H1 (cell line): ENCODE measurements at regions not wholly inside any gene's neighbourhood (a gene's known extent, or its start where the extent isn't known, plus 50 kb on each side); places are given as distances from the start of the nearest gene placed in this dataset.

ENCODE experiments used
- CTCF ChIA-PET: fragments of 300-600 bp; sonication (Branson Sonifier 250); formaldehyde crosslinking; loops from one replicate; lab custom pipeline; 2021; ENCODE audit not compliant: partially characterized antibody; lab: Charles Lee
- POLR2A ChIA-PET: fragments of 300-600 bp; sonication (Branson Sonifier 250); formaldehyde crosslinking; loops from one replicate; lab custom pipeline; 2021; ENCODE audit warnings: inconsistent platforms; ENCODE audit not compliant: partially characterized antibody; lab: Charles Lee
- DNase-seq, 2 experiments: peaks; one replicate each; pipeline versions ENCODE4 v3.0.0 to v3.0.0-alpha.2; 2010 to 2022; ENCODE audit warnings: low spot score in 2 of 2, low read depth in 1 of 2, mixed read lengths in 1 of 2
- FAIRE-seq: peaks from 2 replicates; lab custom pipeline; 2011; peaks lifted over from hg19 to GRCh38; lab: Jason Lieb, UNC
- H2AFZ ChIP-seq: 2 replicates; pipeline ENCODE4 v1.8.1; 2012; ENCODE audit warnings: low read length, inconsistent platforms
- H2AK5ac ChIP-seq: 2 replicates; pipeline ENCODE4 v1.6.1; 2013; ENCODE audit warnings: low read depth, low read length
- H2BK120ac ChIP-seq: replicated peaks from 2 replicates; pipeline ENCODE3; 2013; ENCODE audit warnings: low read depth, low read length, inconsistent platforms
- H2BK12ac ChIP-seq: 2 replicates; pipeline ENCODE4 v1.6.1; 2013; ENCODE audit warnings: low read depth, low read length
- H2BK15ac ChIP-seq: 2 replicates; pipeline ENCODE4 v1.6.1; 2013; ENCODE audit warnings: low read length
- H2BK20ac ChIP-seq: 2 replicates; pipeline ENCODE4 v1.6.1; 2013; ENCODE audit warnings: low read length
- H2BK5ac ChIP-seq: 2 replicates; pipeline ENCODE4 v1.6.1; 2013; ENCODE audit warnings: low read depth, low read length
- H3K14ac ChIP-seq: 2 replicates; pipeline ENCODE4 v1.6.1; 2013; ENCODE audit warnings: inconsistent platforms; ENCODE audit not compliant: insufficient read length
- H3K18ac ChIP-seq: 2 replicates; pipeline ENCODE4 v1.6.1; 2013; ENCODE audit warnings: low read length; ENCODE audit errors: extremely low read depth
- H3K23ac ChIP-seq: 2 replicates; pipeline ENCODE4 v1.6.1; 2013; ENCODE audit warnings: inconsistent platforms; ENCODE audit not compliant: insufficient read length
- H3K23me2 ChIP-seq: 2 replicates; pipeline ENCODE4 v1.6.1; 2013; ENCODE audit warnings: low read depth, low read length
- H3K27ac ChIP-seq: 2 replicates; pipeline ENCODE4 v1.6.1; 2011; ENCODE audit warnings: low read depth, low read length, inconsistent platforms
- H3K27me3 ChIP-seq, 4 experiments: replicated peaks in 1 of 4; 1 replicate in 1 of 4; 2 replicates in 3 of 4; pipeline versions ENCODE4 v1.6.1 to v1.8.1; 2011 to 2013; ENCODE audit warnings: low read length in 3 of 4, mild to moderate bottlenecking in 3 of 4, inconsistent platforms in 2 of 4, mixed read lengths in 2 of 4, moderate library complexity in 1 of 4; ENCODE audit not compliant: control insufficient read depth in 3 of 4, insufficient read depth in 3 of 4; ENCODE audit errors: extremely low read depth in 1 of 4
- H3K36me3 ChIP-seq, 4 experiments: 2 replicates each; pipeline versions ENCODE4 v1.6.1 to v1.8.1; 2011 to 2013; ENCODE audit warnings: mild to moderate bottlenecking in 4 of 4, low read length in 3 of 4, moderate library complexity in 2 of 4, control low read depth in 1 of 4, inconsistent platforms in 1 of 4; ENCODE audit not compliant: insufficient read depth in 4 of 4, control insufficient read depth in 2 of 4
- H3K4ac ChIP-seq: replicated peaks from 2 replicates; pipeline ENCODE3; 2013; ENCODE audit warnings: low read length, low read depth, mixed read lengths, inconsistent platforms; ENCODE audit not compliant: insufficient read length
- H3K4me1 ChIP-seq, 4 experiments: replicated peaks in 1 of 4; 1 replicate in 1 of 4; 2 replicates in 3 of 4; pipeline versions ENCODE4 v1.6.1 to v1.8.1; 2011 to 2013; ENCODE audit warnings: low read length in 3 of 4, inconsistent platforms in 2 of 4, mixed read lengths in 1 of 4; ENCODE audit not compliant: insufficient read depth in 4 of 4, control insufficient read depth in 3 of 4
- H3K4me2 ChIP-seq, 2 experiments: 2 replicates each; pipeline versions ENCODE4 v1.6.1 to v1.8.1; 2011 to 2013; ENCODE audit warnings: low read depth in 2 of 2, low read length in 2 of 2, control low read depth in 1 of 2, inconsistent platforms in 1 of 2, mild to moderate bottlenecking in 1 of 2; ENCODE audit not compliant: insufficient read depth in 1 of 2
- H3K4me3 ChIP-seq, 4 experiments: fragments of 200-600, 300-600 bp in 1 of 4; sonication (generic), shearing (Covaris generic), sonication (Bioruptor Twin) in 1 of 4; 2 replicates each; pipeline versions ENCODE4 v1.5.1 to v1.8.1; 2011 to 2016; ENCODE audit warnings: low read length in 4 of 4, low read depth in 3 of 4, control low read depth in 2 of 4, inconsistent platforms in 2 of 4, mild to moderate bottlenecking in 2 of 4, mixed read lengths in 1 of 4, moderate library complexity in 1 of 4; ENCODE audit not compliant: insufficient read depth in 2 of 4; ENCODE audit errors: extremely low read depth in 1 of 4
- H3K56ac ChIP-seq: replicated peaks from 2 replicates; pipeline ENCODE3; 2013; ENCODE audit warnings: low read depth, mild to moderate bottlenecking, mixed read lengths, low read length, inconsistent platforms; ENCODE audit not compliant: insufficient read length
- H3K79me1 ChIP-seq: 2 replicates; pipeline ENCODE4 v1.6.1; 2013; ENCODE audit warnings: low read depth, low read length, control low read depth
- H3K79me2 ChIP-seq, 2 experiments: 2 replicates each; pipeline versions ENCODE4 v1.6.1 to v1.8.1; 2012 to 2013; ENCODE audit warnings: low read length in 2 of 2, mild to moderate bottlenecking in 2 of 2, inconsistent platforms in 1 of 2; ENCODE audit not compliant: insufficient read depth in 2 of 2, control insufficient read depth in 1 of 2
- H3K9ac ChIP-seq, 4 experiments: replicated peaks in 1 of 4; 1 replicate in 1 of 4; 2 replicates in 3 of 4; pipeline versions ENCODE4 v1.6.1 to v1.8.1; 2011 to 2013; ENCODE audit warnings: low read depth in 3 of 4, low read length in 3 of 4, control low read depth in 2 of 4, mild to moderate bottlenecking in 2 of 4, moderate library complexity in 2 of 4, inconsistent platforms in 1 of 4; ENCODE audit errors: extremely low read depth in 1 of 4
- H3K9me3 ChIP-seq, 2 experiments: 2 replicates each; pipeline versions ENCODE4 v1.6.1 to v1.8.1; 2012 to 2013; ENCODE audit warnings: mild to moderate bottlenecking in 2 of 2, moderate library complexity in 2 of 2, control low read depth in 1 of 2, inconsistent platforms in 1 of 2, low read depth in 1 of 2, low read length in 1 of 2, mixed read lengths in 1 of 2; ENCODE audit not compliant: insufficient read depth in 2 of 2
- H4K20me1 ChIP-seq, 2 experiments: replicated peaks in 1 of 2; 2 replicates each; pipeline versions ENCODE3 to v1.8.1; 2011 to 2013; ENCODE audit warnings: inconsistent platforms in 2 of 2, low read length in 2 of 2, mild to moderate bottlenecking in 1 of 2; ENCODE audit not compliant: insufficient read depth in 2 of 2, control insufficient read depth in 1 of 2
- H4K5ac ChIP-seq: 2 replicates; pipeline ENCODE4 v1.6.1; 2013; ENCODE audit warnings: low read length, low read depth, mixed read lengths, inconsistent platforms; ENCODE audit not compliant: insufficient read length
- H4K8ac ChIP-seq: 2 replicates; pipeline ENCODE4 v1.8.0; 2013; ENCODE audit warnings: mild to moderate bottlenecking, moderate library complexity, low read length, inconsistent platforms; ENCODE audit not compliant: insufficient read depth; ENCODE audit errors: extremely low read depth
- H4K91ac ChIP-seq: replicated peaks from 2 replicates; pipeline ENCODE3; 2013; ENCODE audit warnings: low read length, mixed read lengths, inconsistent platforms; ENCODE audit not compliant: insufficient read length
- GTF2F1 ChIP-seq: IDR thresholded peaks from 2 replicates; pipeline ENCODE4 v1.6.1; 2012; ENCODE audit warnings: low read depth, low read length, improper control_type of control experiment, borderline replicate concordance
- HDAC6 ChIP-seq: IDR thresholded peaks from one replicate; pipeline ENCODE4 v1.7.1; 2012; ENCODE audit warnings: low read depth, mild to moderate bottlenecking, inconsistent platforms, low read length, moderate library complexity
- NANOG ChIP-seq: IDR thresholded peaks from 2 replicates; pipeline ENCODE4 v1.6.1; 2011; ENCODE audit warnings: low read length, low read depth, mild to moderate bottlenecking, inconsistent platforms; ENCODE audit not compliant: insufficient read depth, poor library complexity, severe bottlenecking
- RAD21 ChIP-seq, 2 experiments: IDR thresholded peaks in 1 of 2; conservative IDR thresholded peaks in 1 of 2; 2 replicates each; pipeline ENCODE4 v1.6.1; 2011; ENCODE audit warnings: low read depth in 2 of 2, low read length in 2 of 2, improper control_type of control experiment in 1 of 2, inconsistent platforms in 1 of 2, mild to moderate bottlenecking in 1 of 2, moderate library complexity in 1 of 2
- RFX5 ChIP-seq: IDR thresholded peaks from 2 replicates; pipeline ENCODE4 v1.6.1; 2011; ENCODE audit warnings: low read depth, low read length, improper control_type of control experiment, borderline replicate concordance
- RXRA ChIP-seq: IDR thresholded peaks from 2 replicates; pipeline ENCODE4 v1.6.1; 2011; ENCODE audit warnings: low read depth, mild to moderate bottlenecking, low read length, moderate library complexity; ENCODE audit not compliant: insufficient read depth
- SP4 ChIP-seq: IDR thresholded peaks from 2 replicates; pipeline ENCODE4 v1.6.1; 2012; ENCODE audit warnings: low read length, inconsistent platforms
- WGBS, 2 experiments: shearing (Covaris generic) in 1 of 2; methylation state at CpG; one replicate each; pipeline versions ENCODE4 v1.1.6 to v1.1.7; 2013 to 2015; ENCODE audit warnings: low lambda C conversion rate in 2 of 2, mixed read lengths in 2 of 2, inconsistent platforms in 1 of 2, low coverage in 1 of 2, missing lambda C conversion rate in 1 of 2; ENCODE audit not compliant: insufficient replicate concordance in 2 of 2, insufficient coverage in 1 of 2, insufficient read length in 1 of 2; ENCODE audit errors: extremely low coverage in 1 of 2, missing lambda C conversion rate in 1 of 2; 5-methylcytosine and 5-hydroxymethylcytosine counted together

DNA sequence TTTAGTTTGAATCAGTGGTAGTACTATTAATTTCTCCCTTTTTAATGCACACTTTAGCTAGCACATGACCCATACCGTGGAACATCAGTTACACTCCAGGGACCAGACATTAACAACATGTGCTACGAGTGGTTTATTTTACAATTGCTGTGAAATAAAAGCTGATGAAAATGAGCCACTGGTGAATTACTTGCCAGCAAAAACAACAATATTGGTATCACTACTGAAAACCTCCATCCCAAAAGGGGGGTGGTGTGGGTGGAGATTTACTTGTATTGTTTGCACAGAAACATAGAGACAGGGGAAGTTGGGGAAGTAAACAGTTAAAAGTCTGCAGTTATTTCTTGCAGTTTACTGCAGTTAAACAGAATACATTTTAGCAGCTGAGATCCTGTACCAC, 369.6 kb upstream of the GRAMD2B start:
- Histone ChIP-seq H3K14ac (no peak overlapping the region), H2BK12ac (no peak overlapping the region), H4K8ac (no peak overlapping the region), H3K56ac (no peak overlapping the region), H3K4ac (no peak overlapping the region), H3K4me2 (no peak overlapping the region), H2BK5ac (peak overlapping the region; percentile 22; the same call in 1 of the 2 replicates), H2AFZ (no peak overlapping the region), H4K5ac (no peak overlapping the region), H4K20me1 (no peaks in the 10 kb centered on the region), H2BK20ac (0 out of 2 replicates have a peak overlapping the region, but pooled peaks have one; percentile 5), H3K27ac (no peak overlapping the region), H3K4me1 (peaks cover 0 to 24% (median 11%) of the 10 kb centered on the region in 4 experiments; a peak in 3 of 7 replicates), H4K91ac (no peak overlapping the region), H3K9ac (no peak overlapping the region), H3K18ac (no peak overlapping the region), H3K9me3 (peaks cover 0 to 3% of the 10 kb centered on the region in 2 experiments; a peak in 1 of 4 replicates), H3K4me3 (no peak overlapping the region), H3K23me2 (no peaks in the 10 kb centered on the region), H3K79me2 (no peaks in the 10 kb centered on the region), H2AK5ac (no peak overlapping the region), H3K79me1 (no peaks in the 10 kb centered on the region), H2BK15ac (no peak overlapping the region), H3K27me3 (no peaks in the 10 kb centered on the region), H3K23ac (no peak overlapping the region), H3K36me3 (peaks cover 0 to 4% (median 0%) of the 10 kb centered on the region in 4 experiments; a peak in 3 of 8 replicates), H2BK120ac (no peak overlapping the region)
- ChIA-PET CTCF (no interaction called here), POLR2A (interaction anchor here (1.3 kb wide), 1 partner anchor 9 kb away, joined by 4 read pairs; no protein-coding TSS in a partner anchor)
- 88% methylated on average over 2 of the region's 2 CpGs; no CpG with 5 or more reads in 1 of the 2 experiments for WGBS, 2 experiments
- FAIRE-seq (no peak), DNase-seq (no peak)
- TF ChIP-seq RXRA (no peak), HDAC6 (no peak), RFX5 (no peak), RAD21 (IDR thresholded peaks at IDR 0.05 in 1 of 2, conservative IDR thresholded peaks at IDR 0.05 in 1 of 2; ENCODE audit: low read depth in 2 of 2, low read length in 2 of 2) (no peak), NANOG (no peak), GTF2F1 (no peak), SP4 (no peak)
